ENCODE measurements at regions not wholly inside any gene's neighbourhood (a gene's known extent, or its start where the extent isn't known, plus 50 kb on each side); places are given as distances from the start of the nearest gene placed in this dataset.

GRCh38 chr4:31040106-31040505 is 319.9 kb downstream of the PCDH7 start:
- no peak for DNase-seq
- in situ Hi-C loops (cut with MboI; ENCODE audit: low pct_unique_long_range_greater_than_20kb, low sequenced_read_pairs) = no loop called here

GRCh38 chr4:31041385-31041784 is 321.2 kb downstream of the PCDH7 start:
- no peak for DNase-seq
- in situ Hi-C loops (cut with MboI; ENCODE audit: low pct_unique_long_range_greater_than_20kb, low sequenced_read_pairs) = no loop called here

- no peak for DNase-seq
- in situ Hi-C loops (cut with MboI; ENCODE audit: low pct_unique_long_range_greater_than_20kb, low sequenced_read_pairs) = no loop called here
Observed at GRCh38 chr4:31041853-31042252, 321.7 kb downstream of the PCDH7 start.

GRCh38 chr4:31043382-31044062 is 323.4 kb downstream of the PCDH7 start:
- in situ Hi-C loops (cut with MboI; ENCODE audit: low pct_unique_long_range_greater_than_20kb, low sequenced_read_pairs) = no loop called here

GRCh38 chr4:31045151-31045550 is 325.0 kb downstream of the PCDH7 start:
- DNase-seq = no peak
- in situ Hi-C loops (cut with MboI; ENCODE audit: low pct_unique_long_range_greater_than_20kb, low sequenced_read_pairs) = no loop called here

More at GRCh38 chr4:31043382-31044062, 323.4 kb downstream of the PCDH7 start:
- DNase-seq = no peak

DNA sequence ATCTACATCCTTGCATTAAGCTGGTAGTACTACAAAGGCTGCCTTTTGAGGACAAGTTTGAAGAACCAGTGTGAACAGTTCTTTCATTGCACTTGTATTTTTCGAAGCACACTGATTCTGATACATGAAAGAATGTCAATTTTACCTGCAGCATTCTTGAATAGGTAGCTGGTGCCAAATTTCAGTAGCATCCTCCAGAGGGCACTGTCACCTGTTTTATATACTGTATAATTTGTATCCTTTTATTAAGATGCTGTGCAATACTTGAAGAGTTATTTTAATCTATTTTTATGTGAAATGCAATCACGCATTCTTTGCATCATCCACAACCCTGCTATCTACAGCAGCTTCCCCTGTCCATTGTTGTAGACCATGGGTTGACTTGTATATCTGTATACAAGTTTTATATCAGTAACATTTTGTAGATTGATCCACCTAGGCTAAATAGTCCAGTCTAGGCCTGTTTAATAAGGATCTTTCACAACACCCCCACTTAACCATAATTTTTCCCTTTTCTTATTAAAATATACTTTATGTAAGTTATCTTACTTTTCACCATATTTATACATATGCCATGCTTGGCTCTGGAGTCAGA is 325.7 kb downstream of the PCDH7 start:
- in situ Hi-C loops (cut with MboI; ENCODE audit: low pct_unique_long_range_greater_than_20kb, low sequenced_read_pairs) = no loop called here
- peak; percentile 4 for DNase-seq

DNA sequence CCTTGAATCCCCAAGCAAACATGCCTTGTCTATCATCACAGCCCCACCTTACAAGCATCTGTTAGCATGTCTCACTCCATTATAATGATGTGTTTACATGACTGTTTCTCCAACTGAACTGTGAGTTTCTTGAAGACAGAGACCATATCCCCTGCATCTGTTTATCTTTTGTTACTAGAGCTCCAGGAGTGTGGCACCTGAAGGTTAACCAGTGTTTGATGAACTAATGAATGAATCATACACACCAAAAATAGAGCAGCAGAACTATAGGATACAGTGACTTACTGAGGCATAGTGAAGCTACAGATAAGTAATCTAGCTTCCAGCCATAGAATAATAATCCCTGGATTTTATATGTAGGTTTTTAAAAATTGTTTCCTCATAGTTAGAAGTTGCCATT is 331.0 kb downstream of the PCDH7 start:
- no peak for DNase-seq
- in situ Hi-C loops (cut with MboI; ENCODE audit: low pct_unique_long_range_greater_than_20kb, low sequenced_read_pairs) = no loop called here

GRCh38 chr4:31051565-31051964 is 331.4 kb downstream of the PCDH7 start:
- in situ Hi-C loops (cut with MboI; ENCODE audit: low pct_unique_long_range_greater_than_20kb, low sequenced_read_pairs) = no loop called here

DNA sequence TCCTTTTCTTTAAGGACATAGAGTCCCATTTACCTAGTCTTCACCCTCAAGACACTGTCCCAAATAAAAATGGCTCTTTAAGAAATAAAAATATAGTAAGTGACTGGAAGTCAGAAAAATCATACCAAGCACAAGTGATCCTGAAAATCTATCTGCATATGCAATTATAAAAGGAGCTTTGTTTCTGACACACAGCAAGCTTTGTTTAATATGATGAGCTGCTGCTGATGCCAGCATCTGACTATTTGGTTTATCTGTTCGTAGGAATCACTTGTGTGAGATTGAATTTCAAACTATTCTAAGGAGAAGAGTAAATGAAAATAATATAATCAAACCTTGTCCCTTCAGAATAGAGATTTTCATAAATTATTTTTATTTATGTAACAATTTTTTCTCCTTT is 332.4 kb downstream of the PCDH7 start:
- DNase-seq = no peak
- in situ Hi-C loops (cut with MboI; ENCODE audit: low pct_unique_long_range_greater_than_20kb, low sequenced_read_pairs) = no loop called here

More at GRCh38 chr4:31051565-31051964, 331.4 kb downstream of the PCDH7 start:
- no peak for DNase-seq

DNA sequence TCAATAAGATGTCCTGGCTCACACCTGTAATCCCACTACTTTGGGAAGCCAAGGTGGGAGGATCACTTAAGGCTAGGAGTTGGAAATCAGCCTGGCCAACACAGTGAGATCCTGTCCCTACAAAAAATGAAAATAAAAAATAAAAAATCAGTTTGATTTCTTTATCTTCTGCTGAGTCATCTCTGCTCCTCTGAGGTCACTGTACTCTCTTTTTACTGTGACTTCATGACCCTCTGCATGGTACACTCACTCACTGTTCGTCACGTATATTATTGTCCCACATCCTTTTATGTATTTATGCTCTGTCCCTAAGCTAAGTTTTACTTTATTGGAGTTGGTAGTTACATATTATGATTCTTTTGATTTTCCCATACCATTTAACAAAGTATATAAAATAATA is 333.3 kb downstream of the PCDH7 start:
- in situ Hi-C loops (cut with MboI; ENCODE audit: low pct_unique_long_range_greater_than_20kb, low sequenced_read_pairs) = no loop called here
- DNase-seq = no peak

DNA sequence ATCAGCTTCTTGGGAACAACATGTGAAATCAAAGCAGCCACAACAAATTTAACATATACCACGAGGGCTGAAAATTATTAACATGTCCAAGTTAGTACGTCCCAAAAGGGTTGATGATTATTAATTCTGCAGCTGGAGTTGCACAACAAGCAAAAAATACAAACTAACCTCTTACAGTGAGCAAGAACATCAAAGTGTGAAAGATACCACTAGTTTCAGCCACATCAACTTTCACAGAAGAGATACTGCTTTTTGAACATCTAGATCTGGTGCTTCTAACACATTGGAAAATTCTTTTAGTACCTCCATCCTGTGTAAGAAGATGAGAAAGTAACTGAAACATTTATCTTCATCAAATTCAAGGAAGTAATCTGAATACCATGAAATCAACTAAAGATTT is 334.1 kb downstream of the PCDH7 start:
- in situ Hi-C loops (cut with MboI; ENCODE audit: low pct_unique_long_range_greater_than_20kb, low sequenced_read_pairs) = no loop called here

GRCh38 chr4:31058656-31059055 is 338.5 kb downstream of the PCDH7 start:
- DNase-seq = no peak
- in situ Hi-C loops (cut with MboI; ENCODE audit: low pct_unique_long_range_greater_than_20kb, low sequenced_read_pairs) = no loop called here

More for the DNA sequence above, 334.1 kb downstream of the PCDH7 start:
- no peak for DNase-seq

GRCh38 chr4:31059753-31060522 is 339.8 kb downstream of the PCDH7 start:
- DNase-seq = no peak
- in situ Hi-C loops (cut with MboI; ENCODE audit: low pct_unique_long_range_greater_than_20kb, low sequenced_read_pairs) = no loop called here

DNA sequence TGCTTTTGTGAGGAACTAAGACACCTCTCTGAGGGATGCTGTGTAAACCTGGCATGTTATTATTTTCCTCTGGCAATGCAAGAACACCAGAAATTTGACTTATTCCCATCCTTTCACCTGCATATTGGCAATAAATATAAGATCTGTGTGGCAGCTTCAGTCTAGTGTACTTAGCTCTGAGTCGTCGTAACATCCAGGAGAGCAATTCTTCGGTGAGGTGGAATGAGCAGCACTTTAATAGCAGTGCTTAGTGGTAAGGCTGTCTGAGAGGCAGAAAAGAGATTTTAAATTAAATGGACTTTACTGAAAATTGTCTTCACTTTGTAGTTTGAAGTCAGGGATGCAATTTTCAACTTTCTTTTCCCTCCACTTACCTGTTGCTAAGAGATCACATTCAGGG is 344.9 kb downstream of the PCDH7 start:
- in situ Hi-C loops (cut with MboI; ENCODE audit: low pct_unique_long_range_greater_than_20kb, low sequenced_read_pairs) = no loop called here
- no peak for DNase-seq

- in situ Hi-C loops (cut with MboI; ENCODE audit: low pct_unique_long_range_greater_than_20kb, low sequenced_read_pairs) = no loop called here
- no peak for DNase-seq
Observed at GRCh38 chr4:31068257-31069075, 348.3 kb downstream of the PCDH7 start.

DNA sequence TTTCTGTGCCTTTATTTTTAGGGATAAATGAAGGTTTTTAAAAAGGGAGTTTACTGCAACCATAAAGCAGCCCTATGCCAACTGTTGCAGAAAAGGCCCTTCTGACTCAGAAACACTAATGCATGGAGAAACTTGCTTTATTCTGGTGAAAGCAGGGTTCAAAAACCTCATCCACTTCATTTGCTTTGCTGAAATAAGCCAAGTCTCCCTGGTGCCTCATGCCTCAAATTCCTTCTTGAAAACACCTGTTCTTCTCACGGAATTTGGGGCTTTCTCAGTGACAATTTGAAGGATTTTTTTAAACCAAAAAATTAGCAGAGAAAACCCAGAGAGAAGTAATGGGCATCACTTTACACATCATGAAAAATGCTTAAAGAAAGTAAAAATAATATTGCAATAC is 349.0 kb downstream of the PCDH7 start:
- in situ Hi-C loops (cut with MboI; ENCODE audit: low pct_unique_long_range_greater_than_20kb, low sequenced_read_pairs) = no loop called here
- DNase-seq = no peak

DNA sequence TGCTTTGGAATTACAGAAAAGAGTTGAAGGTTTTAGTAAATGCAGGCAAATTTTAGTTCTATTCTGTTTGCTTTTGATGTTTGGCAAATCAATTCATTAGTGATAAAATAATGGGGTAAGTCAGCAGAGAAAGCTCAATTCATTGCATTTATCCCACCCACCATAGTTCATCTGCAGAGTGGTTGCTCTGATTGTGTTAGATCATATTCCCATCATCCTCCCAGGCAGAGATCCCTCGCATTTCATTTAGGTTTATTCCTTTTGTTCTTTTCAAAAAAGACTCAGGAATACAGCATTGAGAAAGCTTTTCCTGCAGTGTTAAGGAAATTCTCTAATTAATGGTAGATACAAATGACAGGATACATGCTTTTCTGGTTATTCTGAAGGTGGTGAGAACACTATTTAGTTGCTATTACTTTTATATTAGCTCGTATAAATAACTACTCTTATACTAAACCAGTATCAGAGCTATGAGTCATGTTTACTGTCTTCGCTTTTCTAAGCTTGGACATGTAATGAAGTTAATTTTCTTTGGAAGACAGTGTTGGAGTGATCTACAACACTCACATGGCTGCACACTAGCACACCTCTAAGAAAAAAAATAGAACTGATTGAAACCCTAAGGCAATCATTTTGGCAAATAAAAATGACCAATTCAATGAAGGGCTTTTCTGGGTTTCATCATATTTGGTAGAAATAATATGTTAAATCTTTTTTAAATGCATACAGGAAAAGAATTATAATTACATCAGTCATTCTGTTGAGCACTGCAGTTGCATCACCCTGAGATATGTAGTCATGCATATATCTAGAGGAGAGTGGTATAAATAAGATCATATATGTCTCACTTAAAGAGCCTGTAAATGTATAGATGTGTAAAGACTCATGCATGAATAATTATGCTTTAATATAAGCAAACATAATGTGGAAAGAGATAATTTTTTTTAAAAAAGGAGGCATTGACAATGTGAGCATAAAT is 351.6 kb downstream of the PCDH7 start:
- DNase-seq = no peak
- in situ Hi-C loops (cut with MboI; ENCODE audit: low pct_unique_long_range_greater_than_20kb, low sequenced_read_pairs) = no loop called here

DNA sequence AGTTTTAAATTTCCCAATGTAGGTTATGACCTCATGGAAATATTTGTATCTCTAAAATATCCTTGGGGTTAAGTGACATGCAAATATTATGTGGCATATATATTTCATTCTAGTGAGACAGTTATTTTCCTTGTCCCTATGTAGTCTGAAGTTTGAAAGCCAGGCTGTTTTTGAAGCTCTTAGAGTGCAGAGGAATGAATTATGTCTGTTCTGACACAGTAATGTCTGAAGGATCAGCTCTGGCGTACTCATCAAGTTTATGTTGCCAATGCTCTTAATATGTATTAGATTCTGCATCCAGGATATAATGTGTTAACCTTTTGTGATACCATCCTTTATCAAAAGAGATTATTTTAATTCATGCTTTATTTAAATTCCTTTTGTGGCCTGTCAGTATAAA is 355.8 kb downstream of the PCDH7 start:
- in situ Hi-C loops (cut with MboI; ENCODE audit: low pct_unique_long_range_greater_than_20kb, low sequenced_read_pairs) = no loop called here

More for the DNA sequence above, 355.8 kb downstream of the PCDH7 start:
- no peak for DNase-seq
